ENCODE measurements at regions not wholly inside any gene's neighbourhood (a gene's known extent, or its start where the extent isn't known, plus 50 kb on each side); places are given as distances from the start of the nearest gene placed in this dataset.

GRCh38 chr11:129639300-129639699 lies 176.3 kb upstream of the TMEM45B start:
- ChIA-PET POLR2A (no interaction called here), RAD21 (ENCODE audit: unreplicated experiment) (no interaction called here), SMC1A (ENCODE audit: uncharacterized antibody, unreplicated experiment) (no interaction called here), CTCF (interaction anchor here (0.9 kb wide), 1 partner anchor 56 kb away, joined by 3 read pairs; no protein-coding TSS in a partner anchor)
- no peaks in the 10 kb centered on the region for H3K79me2 ChIP-seq (ENCODE audit: control insufficient read depth, insufficient read depth, low read length)
- ATAC-seq (no peak), FAIRE-seq (no peak), DNase-seq (ENCODE audit: low read depth, low spot score) (no peak)
- in situ Hi-C loops (cut with MboI) (no loop called here), intact Hi-C loops (cut with micrococcal nuclease; ENCODE audit: unreplicated experiment) (no loop called here)
- 3% methylated on average over 2 of the region's 2 CpGs for WGBS (ENCODE audit: insufficient coverage, insufficient replicate concordance, low lambda C conversion rate, missing lambda C conversion rate)
- BruUV-seq (replicated peaks) = no TSS peak
- H3K27me3 ChIP-seq (replicated peaks in 1 of 2; ENCODE audit: control insufficient read depth in 2 of 2, insufficient read depth in 2 of 2, low read length in 1 of 2) = 0 out of 4 replicates have a peak, but pooled peaks cover 0 to 1% of the 10 kb centered on the region in 2 experiments
- no peaks in the 10 kb centered on the region for H3K9me3 ChIP-seq (replicated peaks; ENCODE audit: control insufficient read depth, insufficient read depth, low read length)
- H3K36me3 ChIP-seq (ENCODE audit: control insufficient read depth in 2 of 2, insufficient read depth in 2 of 2, low read length in 1 of 2) = no peaks in the 10 kb centered on the region
- no peaks in the 10 kb centered on the region for H3K4me1 ChIP-seq (ENCODE audit: control insufficient read depth, insufficient read depth, low read length)
- TF ChIP-seq CTCF (IDR thresholded peaks at IDR 0.05 in 2 of 3, conservative IDR thresholded peaks at IDR 0.05 in 1 of 3; ENCODE audit: control insufficient read depth in 2 of 3, extremely low read depth in 1 of 3, insufficient read depth in 1 of 3, low read depth in 3 of 3, low read length in 3 of 3) = no peak
- TF ChIP-seq BRCA1 (IDR thresholded peaks at IDR 0.05; ENCODE audit: low read depth, low read length) = no peak
- TF ChIP-seq ASH2L (IDR thresholded peaks at IDR 0.05; ENCODE audit: borderline replicate concordance, low read depth) = no peak
- no peak for TF ChIP-seq ATF2 (IDR thresholded peaks at IDR 0.05; ENCODE audit: low read length)
- no peak for TF ChIP-seq ELK1 (IDR thresholded peaks at IDR 0.05; ENCODE audit: low read depth, low read length)
- TF ChIP-seq HDAC6 (IDR thresholded peaks at IDR 0.05; ENCODE audit: unreplicated experiment) = no peak
- TF ChIP-seq E2F8 (IDR thresholded peaks at IDR 0.05; ENCODE audit: low read depth, partially characterized antibody) = no peak
- TF ChIP-seq MYC (IDR thresholded peaks at IDR 0.05; ENCODE audit: insufficient read depth, insufficient read length, insufficient replicate concordance, low read length, severe bottlenecking) = no peak
- TF ChIP-seq NR2F1 (conservative IDR thresholded peaks at IDR 0.05) = no peak
- no peak for TF ChIP-seq IRF3 (IDR thresholded peaks at IDR 0.05)
- no peaks in the 10 kb centered on the region for H4K20me1 ChIP-seq (ENCODE audit: control insufficient read depth, insufficient read depth)
- H3K9ac ChIP-seq (ENCODE audit: control insufficient read depth, insufficient read depth, low read length) = no peak overlapping the region
- H3K27ac ChIP-seq (ENCODE audit: control insufficient read depth, insufficient read depth) = no peak overlapping the region
- no peak overlapping the region for H3K4me2 ChIP-seq (ENCODE audit: control insufficient read depth, insufficient read depth)
- no peak overlapping the region for H2AFZ ChIP-seq (ENCODE audit: control insufficient read depth, low read depth, low read length)
- H3K4me3 ChIP-seq = no peak overlapping the region
